ENCODE measurements at regions not wholly inside any gene's neighbourhood (a gene's known extent, or its start where the extent isn't known, plus 50 kb on each side); places are given as distances from the start of the nearest gene placed in this dataset.

DNA sequence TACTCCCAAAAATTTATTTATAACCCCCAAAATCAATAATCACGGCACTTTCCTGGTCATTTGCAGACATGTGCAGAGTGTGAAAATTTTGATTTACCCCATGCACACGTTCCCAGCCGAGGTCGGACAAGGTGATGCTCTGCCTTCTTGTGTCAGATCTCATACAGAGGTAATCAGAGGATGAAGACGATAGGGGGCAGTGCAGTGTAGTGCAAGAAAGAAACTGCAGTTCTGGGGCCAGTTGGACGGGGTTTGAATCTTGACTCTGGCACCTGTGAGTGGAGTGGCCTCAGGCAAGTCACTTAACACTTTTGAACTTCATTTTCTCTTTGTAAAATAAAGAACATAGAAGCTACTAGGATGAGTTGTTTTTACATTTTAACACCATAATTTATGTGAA lies 88.4 kb downstream of the FRMPD3 start (continued):
- TF ChIP-seq FOXP1 (IDR thresholded peaks at IDR 0.05) (no peak), FOXP1 (CRISPR knock-in tag; IDR thresholded peaks at IDR 0.05) (no peak), MED8 (CRISPR knock-in tag; IDR thresholded peaks at IDR 0.05; ENCODE audit: insufficient replicate concordance) (no peak)

DNA sequence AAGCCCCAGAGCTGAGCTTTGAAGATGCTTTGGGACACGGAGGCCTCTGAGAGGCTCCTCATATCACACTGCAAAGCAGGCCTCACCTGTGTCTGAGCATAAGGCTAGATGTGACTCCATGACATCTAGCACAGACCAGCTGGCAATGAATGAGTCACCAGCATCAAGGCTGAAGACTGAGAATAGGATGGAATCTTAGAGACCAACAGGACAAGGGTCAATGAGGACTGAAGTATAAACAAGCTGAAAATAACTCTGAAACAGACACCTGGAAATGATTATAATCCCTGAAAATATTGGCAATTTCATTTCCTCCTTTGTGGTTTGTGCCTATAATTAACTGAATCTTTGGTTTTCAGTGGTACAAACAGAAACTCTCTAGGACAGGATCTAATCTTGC lies 87.1 kb upstream of the PRPS1 start:
- FAIRE-seq: no peak
- no peaks in the 10 kb centered on the region for H3K27me3 ChIP-seq (ENCODE audit: control insufficient read depth in 1 of 2, insufficient read depth in 2 of 2, low read length in 2 of 2)
- H3K9me3 ChIP-seq (ENCODE audit: low read length): no peaks in the 10 kb centered on the region
- BruUV-seq (replicated peaks): no TSS peak
- H4K20me1 ChIP-seq (ENCODE audit: insufficient read depth, low read length): no peaks in the 10 kb centered on the region
- no peak overlapping the region for H3K4me3 ChIP-seq (replicated peaks in 1 of 3; ENCODE audit: insufficient read depth in 1 of 3, low read depth in 2 of 3, low read length in 3 of 3)
- in situ Hi-C loops (cut with HindIII; ENCODE audit: extremely low pct_ligation_motif_present, low pct_unique_long_range_greater_than_20kb): no loop called here
- no peak overlapping the region for H3K9ac ChIP-seq (ENCODE audit: insufficient read depth, low read depth, low read length)
- intact Hi-C loops (cut with micrococcal nuclease; ENCODE audit: unreplicated experiment): no loop called here
- TF ChIP-seq AGO1 (IDR thresholded peaks at IDR 0.05; ENCODE audit: low read depth, low read length, poor library complexity, severe bottlenecking): no peak
- no peak for TF ChIP-seq SKI (IDR thresholded peaks at IDR 0.05; ENCODE audit: partially characterized antibody)
- TF ChIP-seq, protein P1, sequence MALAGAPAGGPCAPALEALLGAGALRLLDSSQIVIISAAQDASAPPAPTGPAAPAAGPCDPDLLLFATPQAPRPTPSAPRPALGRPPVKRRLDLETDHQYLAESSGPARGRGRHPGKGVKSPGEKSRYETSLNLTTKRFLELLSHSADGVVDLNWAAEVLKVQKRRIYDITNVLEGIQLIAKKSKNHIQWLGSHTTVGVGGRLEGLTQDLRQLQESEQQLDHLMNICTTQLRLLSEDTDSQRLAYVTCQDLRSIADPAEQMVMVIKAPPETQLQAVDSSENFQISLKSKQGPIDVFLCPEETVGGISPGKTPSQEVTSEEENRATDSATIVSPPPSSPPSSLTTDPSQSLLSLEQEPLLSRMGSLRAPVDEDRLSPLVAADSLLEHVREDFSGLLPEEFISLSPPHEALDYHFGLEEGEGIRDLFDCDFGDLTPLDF (CRISPR knock-in tag; IDR thresholded peaks at IDR 0.05): no peak
- TF ChIP-seq MEIS1 (CRISPR knock-in tag; IDR thresholded peaks at IDR 0.05; ENCODE audit: borderline replicate concordance): no peak
- TF ChIP-seq, protein P2, sequence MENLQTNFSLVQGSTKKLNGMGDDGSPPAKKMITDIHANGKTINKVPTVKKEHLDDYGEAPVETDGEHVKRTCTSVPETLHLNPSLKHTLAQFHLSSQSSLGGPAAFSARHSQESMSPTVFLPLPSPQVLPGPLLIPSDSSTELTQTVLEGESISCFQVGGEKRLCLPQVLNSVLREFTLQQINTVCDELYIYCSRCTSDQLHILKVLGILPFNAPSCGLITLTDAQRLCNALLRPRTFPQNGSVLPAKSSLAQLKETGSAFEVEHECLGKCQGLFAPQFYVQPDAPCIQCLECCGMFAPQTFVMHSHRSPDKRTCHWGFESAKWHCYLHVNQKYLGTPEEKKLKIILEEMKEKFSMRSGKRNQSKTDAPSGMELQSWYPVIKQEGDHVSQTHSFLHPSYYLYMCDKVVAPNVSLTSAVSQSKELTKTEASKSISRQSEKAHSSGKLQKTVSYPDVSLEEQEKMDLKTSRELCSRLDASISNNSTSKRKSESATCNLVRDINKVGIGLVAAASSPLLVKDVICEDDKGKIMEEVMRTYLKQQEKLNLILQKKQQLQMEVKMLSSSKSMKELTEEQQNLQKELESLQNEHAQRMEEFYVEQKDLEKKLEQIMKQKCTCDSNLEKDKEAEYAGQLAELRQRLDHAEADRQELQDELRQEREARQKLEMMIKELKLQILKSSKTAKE (CRISPR knock-in tag; IDR thresholded peaks at IDR 0.05; ENCODE audit: borderline replicate concordance): no peak
- no peak for TF ChIP-seq ZIK1 (CRISPR knock-in tag; IDR thresholded peaks at IDR 0.05; ENCODE audit: borderline replicate concordance, low read depth)
- TF ChIP-seq BRD4 (CRISPR knock-in tag; IDR thresholded peaks at IDR 0.05): no peak
- TF ChIP-seq, protein P3, sequence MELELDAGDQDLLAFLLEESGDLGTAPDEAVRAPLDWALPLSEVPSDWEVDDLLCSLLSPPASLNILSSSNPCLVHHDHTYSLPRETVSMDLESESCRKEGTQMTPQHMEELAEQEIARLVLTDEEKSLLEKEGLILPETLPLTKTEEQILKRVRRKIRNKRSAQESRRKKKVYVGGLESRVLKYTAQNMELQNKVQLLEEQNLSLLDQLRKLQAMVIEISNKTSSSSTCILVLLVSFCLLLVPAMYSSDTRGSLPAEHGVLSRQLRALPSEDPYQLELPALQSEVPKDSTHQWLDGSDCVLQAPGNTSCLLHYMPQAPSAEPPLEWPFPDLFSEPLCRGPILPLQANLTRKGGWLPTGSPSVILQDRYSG (CRISPR knock-in tag; IDR thresholded peaks at IDR 0.05): no peak
- TF ChIP-seq, protein P4, sequence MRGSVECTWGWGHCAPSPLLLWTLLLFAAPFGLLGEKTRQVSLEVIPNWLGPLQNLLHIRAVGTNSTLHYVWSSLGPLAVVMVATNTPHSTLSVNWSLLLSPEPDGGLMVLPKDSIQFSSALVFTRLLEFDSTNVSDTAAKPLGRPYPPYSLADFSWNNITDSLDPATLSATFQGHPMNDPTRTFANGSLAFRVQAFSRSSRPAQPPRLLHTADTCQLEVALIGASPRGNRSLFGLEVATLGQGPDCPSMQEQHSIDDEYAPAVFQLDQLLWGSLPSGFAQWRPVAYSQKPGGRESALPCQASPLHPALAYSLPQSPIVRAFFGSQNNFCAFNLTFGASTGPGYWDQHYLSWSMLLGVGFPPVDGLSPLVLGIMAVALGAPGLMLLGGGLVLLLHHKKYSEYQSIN (CRISPR knock-in tag; IDR thresholded peaks at IDR 0.05; ENCODE audit: borderline replicate concordance): no peak
- no peak overlapping the region for H3K27ac ChIP-seq (ENCODE audit: extremely low read length, insufficient read depth, low read length)
- ATAC-seq: no peak
- H3K4me2 ChIP-seq (ENCODE audit: low read depth, low read length): no peak overlapping the region
- H3K79me2 ChIP-seq (ENCODE audit: insufficient read depth, low read length): no peaks in the 10 kb centered on the region
- DNase-seq (ENCODE audit: low spot score): no peak
- H3K4me1 ChIP-seq (ENCODE audit: insufficient read depth, low read length): no peaks in the 10 kb centered on the region
- ChIA-PET CTCF (ENCODE audit: low intra/inter-chr PET ratio, low total read pairs) (no interaction called here), POLR2A (no interaction called here)
- H2AFZ ChIP-seq (ENCODE audit: low read length): no peak overlapping the region
- WGBS (ENCODE audit: low lambda C conversion rate): no CpG with 5 or more reads among the region's 1 CpG
- H3K36me3 ChIP-seq (replicated peaks in 1 of 2; ENCODE audit: control insufficient read depth in 1 of 2, insufficient read depth in 2 of 2, low read length in 2 of 2): no peaks in the 10 kb centered on the region

Data from HepG2 (cell line).